ENCODE measurements at regions not wholly inside any gene's neighbourhood (a gene's known extent, or its start where the extent isn't known, plus 50 kb on each side); places are given as distances from the start of the nearest gene placed in this dataset.

- Histone ChIP-seq H3K4me3 (no peak overlapping the region), H3K27me3 (ENCODE audit: control insufficient read depth in 3 of 3, insufficient read depth in 3 of 3, low read length in 2 of 3) (no peaks in the 10 kb centered on the region), H3K36me3 (ENCODE audit: control insufficient read depth in 4 of 4, insufficient read depth in 4 of 4, low read length in 4 of 4) (no peaks in the 10 kb centered on the region), H3K27ac (ENCODE audit: low read depth in 1 of 2, low read length in 1 of 2) (no peak overlapping the region), H3K4me1 (ENCODE audit: control insufficient read depth in 5 of 5, insufficient read depth in 5 of 5, low read length in 5 of 5) (peaks cover 0 to 11% (median 2%) of the 10 kb centered on the region in 5 donors), H3K9ac (ENCODE audit: insufficient read depth in 1 of 2, low read length in 2 of 2) (no peak overlapping the region), H3K9me3 (ENCODE audit: control insufficient read depth in 4 of 4, insufficient read depth in 3 of 4, low read length in 3 of 4) (peaks cover 0 to 9% (median 3%) of the 10 kb centered on the region in 4 donors)
- WGBS, 2 donors, result 35 to 70% methylated on average over 1 of the region's 1 CpG
- TF ChIP-seq CTCF (IDR thresholded peaks at IDR 0.05; ENCODE audit: control extremely low read depth, extremely low read depth), result no peak
- DNase-seq (no peak), ATAC-seq (ENCODE audit: insufficient read depth, low FRiP score) (no peak)
These were observed 194.4 kb downstream of the KCNRG start for GRCh38 chr13:50209631-50210030.

GRCh38 chr13:50213526-50213925 lies 198.3 kb downstream of the KCNRG start:
- no peaks in the 10 kb centered on the region for H3K36me3 ChIP-seq (ENCODE audit: control insufficient read depth in 4 of 4, insufficient read depth in 4 of 4, low read length in 4 of 4)
- DNase-seq (no peak), ATAC-seq (ENCODE audit: insufficient read depth, low FRiP score) (no peak)
- WGBS, 2 donors, result 33 to 96% methylated on average over 1 of the region's 1 CpG
- no peak overlapping the region for H3K27ac ChIP-seq (ENCODE audit: low read depth in 1 of 2, low read length in 1 of 2)
- no peak overlapping the region for H3K9ac ChIP-seq (ENCODE audit: insufficient read depth in 1 of 2, low read length in 2 of 2)
- peaks cover 0 to 9% (median 2%) of the 10 kb centered on the region in 5 donors for H3K4me1 ChIP-seq (ENCODE audit: control insufficient read depth in 5 of 5, insufficient read depth in 5 of 5, low read length in 5 of 5)
- no peak for TF ChIP-seq CTCF (IDR thresholded peaks at IDR 0.05; ENCODE audit: control extremely low read depth, extremely low read depth)
- H3K27me3 ChIP-seq (ENCODE audit: control insufficient read depth in 3 of 3, insufficient read depth in 3 of 3, low read length in 2 of 3), result no peaks in the 10 kb centered on the region
- H3K9me3 ChIP-seq (ENCODE audit: control insufficient read depth in 4 of 4, insufficient read depth in 3 of 4, low read length in 3 of 4), result peaks cover 0 to 9% (median 4%) of the 10 kb centered on the region in 4 donors
- H3K4me3 ChIP-seq, result no peak overlapping the region

GRCh38 chr13:50214514-50214913 lies 199.3 kb downstream of the KCNRG start:
- ATAC-seq (ENCODE audit: insufficient read depth, low FRiP score) (no peak), DNase-seq (no peak)
- no peaks in the 10 kb centered on the region for H3K4me1 ChIP-seq (ENCODE audit: control insufficient read depth in 5 of 5, insufficient read depth in 5 of 5, low read length in 5 of 5)
- H3K9ac ChIP-seq (ENCODE audit: insufficient read depth in 1 of 2, low read length in 2 of 2), result no peak overlapping the region
- H3K27ac ChIP-seq (ENCODE audit: low read depth in 1 of 2, low read length in 1 of 2), result no peak overlapping the region
- H3K27me3 ChIP-seq (ENCODE audit: control insufficient read depth in 3 of 3, insufficient read depth in 3 of 3, low read length in 2 of 3), result no peaks in the 10 kb centered on the region
- H3K9me3 ChIP-seq (ENCODE audit: control insufficient read depth in 4 of 4, insufficient read depth in 3 of 4, low read length in 3 of 4), result peaks cover 0 to 9% (median 4%) of the 10 kb centered on the region in 4 donors
- no peaks in the 10 kb centered on the region for H3K36me3 ChIP-seq (ENCODE audit: control insufficient read depth in 4 of 4, insufficient read depth in 4 of 4, low read length in 4 of 4)
- no peak for TF ChIP-seq CTCF (IDR thresholded peaks at IDR 0.05; ENCODE audit: control extremely low read depth, extremely low read depth)
- no peak overlapping the region for H3K4me3 ChIP-seq

- no peak for TF ChIP-seq CTCF (IDR thresholded peaks at IDR 0.05; ENCODE audit: control extremely low read depth, extremely low read depth)
- H3K4me3 ChIP-seq, result no peak overlapping the region
- no peak overlapping the region for H3K27ac ChIP-seq (ENCODE audit: low read depth in 1 of 2, low read length in 1 of 2)
- no peaks in the 10 kb centered on the region for H3K4me1 ChIP-seq (ENCODE audit: control insufficient read depth in 5 of 5, insufficient read depth in 5 of 5, low read length in 5 of 5)
- no peaks in the 10 kb centered on the region for H3K36me3 ChIP-seq (ENCODE audit: control insufficient read depth in 4 of 4, insufficient read depth in 4 of 4, low read length in 4 of 4)
- no peaks in the 10 kb centered on the region for H3K27me3 ChIP-seq (ENCODE audit: control insufficient read depth in 3 of 3, insufficient read depth in 3 of 3, low read length in 2 of 3)
- DNase-seq (no peak), ATAC-seq (ENCODE audit: insufficient read depth, low FRiP score) (no peak)
- H3K9ac ChIP-seq (ENCODE audit: insufficient read depth in 1 of 2, low read length in 2 of 2), result no peak overlapping the region
- H3K9me3 ChIP-seq (ENCODE audit: control insufficient read depth in 4 of 4, insufficient read depth in 3 of 4, low read length in 3 of 4), result peaks cover 0 to 9% (median 4%) of the 10 kb centered on the region in 4 donors
These were observed 200.2 kb downstream of the KCNRG start for GRCh38 chr13:50215399-50215798.

Measured in lung (tissue), 11 donors.